Superior temporal gyrus (tissue), 1 donor: ENCODE measurements at regions not wholly inside any gene's neighbourhood (a gene's known extent, or its start where the extent isn't known, plus 50 kb on each side); places are given as distances from the start of the nearest gene placed in this dataset.
A peak's percentile ranks its signal among the peaks of the same experiment; 100 is the strongest.
"Not testable (repeated sequence)": the region's sequence is repeated elsewhere in the genome, so short reads cannot be mapped to it uniquely, and the experiment has no call there.

Experiments
- DNase-seq: peaks from one replicate; pipeline ENCODE4 v3.0.0-alpha.2; 2016; ENCODE audit errors: extremely low spot score

GRCh38 chr1:233790121-233790520 lies 114.4 kb upstream of the SLC35F3 start:
- DNase-seq, result no peak

DNA sequence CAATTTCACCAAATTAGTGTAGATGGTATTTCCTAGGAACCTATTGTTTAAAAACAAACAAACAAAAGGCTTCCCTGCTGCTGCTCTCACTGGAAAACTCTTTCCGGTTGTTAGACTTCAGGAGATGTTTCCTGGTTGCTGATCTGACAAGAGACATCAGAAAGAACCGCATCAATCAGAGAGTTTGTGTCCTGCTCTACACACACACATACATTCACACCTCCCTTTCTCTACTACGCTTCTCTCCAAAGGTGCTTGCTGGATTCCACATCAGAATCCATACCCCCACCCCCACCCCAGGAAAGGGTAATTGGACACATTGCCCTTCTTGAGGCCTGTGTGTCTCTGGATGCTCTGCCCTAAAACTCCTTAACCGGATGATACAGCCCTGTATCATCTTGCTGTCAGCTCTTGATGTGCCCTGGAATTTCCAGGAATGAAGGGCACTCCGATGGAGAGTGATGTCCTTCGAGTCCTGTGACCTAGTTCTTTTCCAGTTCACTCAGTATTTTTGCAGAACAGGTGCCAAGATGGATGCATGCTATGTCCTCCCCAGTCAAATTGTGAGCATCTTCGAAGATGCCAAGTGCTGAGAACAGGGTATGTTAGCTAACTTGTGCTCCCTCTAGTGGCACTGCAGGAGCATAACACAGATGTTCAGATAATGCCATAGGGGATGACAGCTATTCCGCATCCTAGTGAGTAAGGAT lies 113.7 kb upstream of the SLC35F3 start:
- peak; percentile 95 for DNase-seq

DNA sequence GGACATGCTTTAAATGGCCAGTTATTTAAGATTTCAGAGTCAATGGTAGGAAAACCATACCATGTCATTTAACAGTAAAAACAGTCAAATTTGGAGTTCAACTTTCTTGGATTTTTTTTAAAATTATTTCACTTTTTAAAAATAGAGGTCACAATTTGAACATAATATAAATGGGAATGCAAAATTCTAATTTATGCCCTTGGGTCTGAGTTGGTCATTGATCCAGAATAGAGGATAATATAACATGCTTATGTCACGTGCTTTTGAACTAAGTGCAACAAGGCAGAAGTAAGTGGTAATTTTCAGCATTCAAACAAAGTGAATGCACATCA lies 113.1 kb upstream of the SLC35F3 start:
- DNase-seq, result no peak

DNA sequence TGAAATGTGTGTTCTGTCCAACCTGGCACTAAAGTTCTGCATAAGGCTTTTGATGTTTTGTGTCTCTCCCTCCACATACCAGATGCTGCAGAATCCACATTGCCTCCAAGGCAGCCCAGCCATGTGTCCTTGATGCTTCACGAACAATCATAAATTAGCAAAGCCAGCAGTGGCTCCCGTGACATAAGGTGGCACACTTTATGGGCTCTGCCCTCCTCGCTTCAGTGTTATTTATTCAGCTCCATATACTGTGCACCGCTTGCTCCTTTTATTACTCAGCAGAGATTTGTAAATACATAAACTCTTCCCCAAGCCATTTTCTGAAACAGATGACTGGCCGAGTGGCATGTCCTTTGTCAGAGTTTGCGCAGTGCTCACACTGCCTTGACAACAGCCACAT lies 112.8 kb upstream of the SLC35F3 start:
- DNase-seq, result no peak

DNA sequence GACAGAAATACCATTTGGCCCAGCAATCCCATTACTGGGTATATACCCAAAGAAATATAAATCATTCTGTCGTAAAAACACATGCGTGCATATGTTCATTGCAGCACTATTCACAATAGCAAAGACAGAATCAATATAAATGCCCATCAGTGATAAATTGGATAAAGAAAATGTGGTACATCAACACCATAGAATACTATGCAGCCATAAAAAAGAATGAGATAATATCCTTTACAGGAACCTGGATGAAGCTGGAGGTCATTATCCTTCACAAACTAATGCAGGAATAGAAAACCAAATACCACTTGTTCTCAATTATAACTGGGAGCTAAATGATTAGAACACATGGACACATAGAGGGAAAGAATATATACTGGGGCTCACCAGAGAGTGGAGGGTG lies 109.6 kb upstream of the SLC35F3 start:
- no peak for DNase-seq

DNA sequence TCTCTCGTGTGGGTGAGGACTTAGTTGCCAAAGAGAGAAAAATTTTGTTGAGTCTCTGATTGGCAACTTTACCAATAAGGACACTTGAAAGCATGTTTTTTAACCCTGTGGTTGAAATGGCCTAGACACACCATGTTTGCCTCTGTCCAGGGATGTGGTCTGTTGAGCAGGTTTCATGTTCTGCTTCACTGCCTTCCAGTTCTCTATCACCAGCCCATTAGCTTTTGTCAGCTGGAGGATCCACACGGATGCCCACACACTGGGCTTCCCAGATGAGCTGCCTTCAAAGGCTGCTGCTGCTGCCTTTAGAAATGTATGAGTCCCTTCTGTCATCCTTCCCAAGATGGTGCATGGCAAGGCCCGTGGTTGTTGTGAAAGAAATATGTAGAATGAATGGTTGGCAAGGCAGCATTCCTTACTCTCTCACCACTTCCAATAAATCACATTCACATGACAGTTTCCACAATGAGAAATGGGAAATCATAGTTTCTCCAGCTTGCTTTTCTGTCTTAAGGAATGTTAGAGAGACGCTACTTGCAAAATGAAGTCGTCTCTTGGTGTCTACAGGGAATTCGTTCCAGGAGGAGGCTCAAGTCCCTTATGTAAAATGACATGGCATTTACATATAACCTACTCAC lies 108.2 kb upstream of the SLC35F3 start:
- DNase-seq, result no peak

DNA sequence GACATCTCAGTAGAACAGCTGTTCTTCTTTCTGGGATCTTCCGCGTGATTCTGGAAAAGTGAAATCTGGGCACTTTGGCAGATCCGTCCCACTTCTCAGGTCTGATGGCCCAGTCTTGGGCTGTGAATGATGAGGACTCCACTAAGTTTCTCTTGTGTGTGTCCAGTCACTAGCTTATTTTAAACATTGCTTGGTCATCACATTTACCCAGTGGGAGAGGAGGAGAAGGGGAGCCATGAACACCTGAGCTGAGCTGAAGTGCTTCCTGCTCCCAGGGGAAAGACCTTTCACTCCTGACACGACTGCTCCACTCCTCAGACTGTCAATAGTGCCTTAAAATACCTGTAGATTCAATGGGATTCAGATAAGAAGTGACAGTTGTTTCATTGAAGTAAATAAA lies 101.9 kb upstream of the SLC35F3 start:
- DNase-seq, result no peak

DNA sequence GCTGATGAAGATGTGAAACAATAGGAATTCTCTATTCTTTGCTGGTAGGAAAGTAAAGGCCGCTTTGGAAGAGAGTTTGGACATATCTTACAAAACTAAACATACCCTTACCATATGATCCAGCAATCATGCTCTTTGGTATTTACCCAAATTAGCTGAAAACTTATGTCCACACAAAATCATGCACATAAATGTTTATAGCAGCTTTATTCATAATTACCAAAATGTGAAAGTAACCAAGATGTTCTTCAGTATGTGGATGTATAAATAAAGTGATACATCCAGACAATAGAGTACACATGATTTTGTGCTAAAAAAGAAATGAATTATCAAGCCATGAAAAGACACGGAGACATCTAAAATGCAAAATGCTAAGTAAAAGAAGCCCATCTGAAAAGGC lies 98.7 kb upstream of the SLC35F3 start:
- DNase-seq, result no peak

- DNase-seq, result no peak
Measured at GRCh38 chr1:233815357-233815756, 89.1 kb upstream of the SLC35F3 start.

GRCh38 chr1:233815865-233816264 lies 88.6 kb upstream of the SLC35F3 start:
- DNase-seq, result no peak

DNA sequence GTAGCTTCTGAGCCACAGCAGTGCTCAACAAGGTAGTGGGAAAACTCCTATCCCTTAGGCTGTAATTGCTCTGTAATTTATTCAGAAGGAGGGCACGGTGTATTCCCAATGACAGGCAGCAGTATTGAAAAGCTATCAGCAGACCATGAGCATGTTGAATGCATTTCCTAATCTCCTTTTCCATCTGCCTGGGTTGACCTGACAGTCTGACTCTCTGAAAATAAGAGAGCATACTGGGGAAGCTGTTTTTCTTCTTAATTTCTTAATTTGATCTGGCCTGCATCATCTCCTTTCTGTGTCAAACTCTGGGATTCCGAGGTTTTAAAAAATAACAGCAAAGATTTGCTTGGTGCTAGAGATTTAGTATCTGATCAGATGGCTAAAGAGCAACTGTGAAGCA lies 88.1 kb upstream of the SLC35F3 start:
- DNase-seq, result no peak

DNA sequence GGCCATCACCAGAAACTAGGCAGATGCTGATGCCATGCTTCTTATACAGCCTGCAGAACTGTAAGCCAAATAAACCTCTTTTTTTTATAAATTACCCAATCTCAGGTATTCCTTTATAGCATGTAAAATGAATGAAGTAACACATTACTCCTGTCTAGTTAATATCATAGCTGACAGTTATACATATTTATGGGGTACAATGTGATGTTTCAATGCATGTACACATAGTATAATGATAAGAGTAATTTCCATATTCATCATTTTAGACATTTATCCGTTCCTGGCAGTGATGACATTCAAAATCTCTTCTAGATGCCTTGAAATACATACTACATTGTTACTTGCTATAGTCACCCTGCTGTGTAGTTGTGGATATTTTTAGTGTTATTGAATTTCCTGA lies 85.4 kb upstream of the SLC35F3 start:
- no peak for DNase-seq

GRCh38 chr1:233824179-233824578 lies 80.3 kb upstream of the SLC35F3 start:
- DNase-seq, result not testable (repeated sequence)

DNA sequence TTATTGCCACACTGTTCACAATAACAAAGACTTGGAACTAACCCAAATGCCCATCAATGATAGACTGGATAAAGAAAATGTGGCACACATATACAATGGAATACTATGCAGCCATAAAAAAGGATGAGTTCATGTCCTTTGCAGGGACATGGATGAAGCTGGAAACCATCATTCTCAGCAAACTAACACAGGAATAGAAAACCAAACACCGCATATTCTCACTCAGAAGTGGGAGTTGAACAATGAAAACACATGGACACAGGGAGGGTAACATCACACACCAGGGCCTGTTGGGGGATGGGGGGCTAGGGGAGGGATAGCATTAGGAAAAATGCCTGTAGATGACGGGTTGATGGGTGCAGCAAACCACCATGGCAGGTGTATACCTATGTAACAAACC lies 76.5 kb upstream of the SLC35F3 start:
- not testable (repeated sequence) for DNase-seq

DNA sequence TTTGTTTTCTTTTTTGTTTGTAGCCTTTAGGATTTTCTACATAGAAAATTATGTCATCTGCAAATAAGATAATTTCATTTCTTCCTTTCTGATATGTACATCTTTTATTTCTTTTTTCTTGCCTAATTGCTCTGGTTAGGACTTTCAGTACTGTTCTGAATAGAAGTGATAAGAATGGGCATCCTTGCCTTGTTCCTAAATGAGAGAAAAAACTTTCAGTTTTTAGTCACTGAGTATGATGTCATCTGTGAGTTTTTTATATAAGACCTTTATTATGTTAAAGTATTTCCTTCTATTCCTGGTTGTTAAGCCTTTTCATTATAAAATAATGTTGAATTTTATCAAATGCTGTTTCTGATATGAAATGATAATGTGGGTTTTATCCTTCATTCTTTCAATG lies 76.0 kb upstream of the SLC35F3 start:
- DNase-seq, result peak; percentile 2

- no peak for DNase-seq
Measured at GRCh38 chr1:233834609-233835008, 69.9 kb upstream of the SLC35F3 start.

DNA sequence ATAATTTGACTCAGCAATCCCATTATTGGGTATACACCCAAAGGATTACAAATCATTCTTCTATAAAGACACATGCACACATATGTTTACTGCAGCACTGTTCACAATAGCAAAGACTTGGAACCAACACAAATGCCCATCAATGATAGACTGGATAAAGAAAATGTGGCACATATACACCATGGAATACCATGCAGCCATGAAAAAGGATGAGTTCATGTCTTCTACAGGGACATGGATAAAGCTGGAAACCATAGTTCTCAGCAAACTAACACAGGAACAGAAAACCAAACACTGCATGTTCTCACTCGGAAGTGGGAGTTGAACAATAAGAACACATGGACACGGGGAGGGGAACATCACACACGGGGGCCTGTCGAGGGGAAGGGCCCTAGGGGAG lies 66.3 kb upstream of the SLC35F3 start:
- DNase-seq, result not testable (repeated sequence)

DNA sequence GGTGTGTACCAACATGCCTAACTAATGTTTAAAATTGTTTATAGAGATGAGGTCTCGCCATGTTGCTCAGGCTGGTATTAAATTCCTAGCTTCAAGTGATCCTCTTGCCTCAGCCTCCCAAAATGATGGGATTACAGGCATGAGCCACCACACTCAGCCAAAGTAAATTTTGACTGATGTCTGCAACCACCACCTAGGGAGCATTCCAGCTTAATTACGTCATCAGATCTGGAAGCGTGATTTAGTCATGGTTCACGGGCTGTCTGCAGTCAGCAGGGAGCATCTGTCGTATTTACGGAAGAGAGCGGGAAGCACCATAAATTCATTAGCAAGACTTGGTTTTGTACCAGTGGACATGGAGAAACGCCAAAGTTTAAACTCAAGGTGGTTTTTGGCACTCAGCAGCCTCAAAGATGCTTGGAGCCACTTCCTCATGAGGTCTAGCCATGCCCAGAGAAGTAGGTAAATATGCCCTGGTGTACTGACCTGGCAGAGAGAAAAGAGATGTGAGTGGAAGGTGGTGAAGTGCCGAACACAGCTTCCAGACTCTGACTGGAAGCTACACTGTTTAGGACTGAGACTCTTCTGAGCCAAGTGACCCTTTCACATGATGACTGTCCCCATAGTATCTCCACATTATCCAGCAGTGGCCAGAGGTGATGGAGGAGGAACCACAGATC lies 60.8 kb upstream of the SLC35F3 start:
- DNase-seq, result no peak

DNA sequence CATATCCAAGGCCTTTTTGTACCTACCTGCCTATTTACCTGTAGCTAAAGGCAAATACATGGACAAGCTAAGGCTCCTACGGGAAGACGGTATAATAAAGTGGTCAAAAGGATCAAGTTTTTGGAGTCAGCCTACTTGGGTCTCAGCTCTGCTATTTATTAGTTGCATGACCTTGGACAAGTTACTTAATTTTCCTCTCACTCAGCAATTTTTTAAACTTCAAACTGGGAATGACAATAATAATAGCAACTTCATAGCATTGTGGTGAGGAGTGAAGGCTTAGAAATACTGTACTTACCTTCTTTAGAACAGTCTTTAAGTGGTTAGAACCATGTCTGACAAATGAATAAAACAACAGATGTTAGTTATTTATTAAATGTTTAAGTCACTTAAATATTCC lies 60.2 kb upstream of the SLC35F3 start:
- DNase-seq, result no peak

GRCh38 chr1:233844692-233845091 lies 59.8 kb upstream of the SLC35F3 start:
- DNase-seq, result no peak
